Mucosa of rectum (tissue), 2 donors: ENCODE measurements at regions not wholly inside any gene's neighbourhood (a gene's known extent, or its start where the extent isn't known, plus 50 kb on each side); places are given as distances from the start of the nearest gene placed in this dataset.

Experiments
- H3K27ac ChIP-seq, 2 donors: one replicate each; pipeline ENCODE4 v1.7.0; 2013; ENCODE audit warnings: inconsistent platforms in 2 of 2, low read depth in 2 of 2, low read length in 2 of 2
- H3K27me3 ChIP-seq, 2 donors: one replicate each; pipeline ENCODE4 v1.7.0; 2013; ENCODE audit warnings: low read length in 2 of 2; ENCODE audit not compliant: control insufficient read depth in 2 of 2, insufficient read depth in 2 of 2
- H3K36me3 ChIP-seq, 2 donors: one replicate each; pipeline ENCODE4 v1.7.0; 2013; ENCODE audit warnings: low read length in 2 of 2; ENCODE audit not compliant: control insufficient read depth in 2 of 2, insufficient read depth in 2 of 2
- H3K4me1 ChIP-seq, 2 donors: one replicate each; pipeline ENCODE4 v1.7.0; 2013; ENCODE audit warnings: low read length in 2 of 2, mild to moderate bottlenecking in 1 of 2; ENCODE audit not compliant: control insufficient read depth in 2 of 2, insufficient read depth in 2 of 2
- H3K4me3 ChIP-seq, 2 donors: one replicate each; pipeline ENCODE4 v1.7.0; 2013; ENCODE audit warnings: low read length in 2 of 2
- H3K9ac ChIP-seq, 2 donors: one replicate each; pipeline ENCODE4 v1.7.0; 2013; ENCODE audit warnings: low read length in 2 of 2, low read depth in 1 of 2, mild to moderate bottlenecking in 1 of 2
- H3K9me3 ChIP-seq, 2 donors: one replicate each; pipeline ENCODE4 v1.7.0; 2013; ENCODE audit warnings: low read length in 2 of 2; ENCODE audit not compliant: control insufficient read depth in 2 of 2
- donor health status: healthy.
- donor health status: Normal muscosa, but diverticular disease.

DNA sequence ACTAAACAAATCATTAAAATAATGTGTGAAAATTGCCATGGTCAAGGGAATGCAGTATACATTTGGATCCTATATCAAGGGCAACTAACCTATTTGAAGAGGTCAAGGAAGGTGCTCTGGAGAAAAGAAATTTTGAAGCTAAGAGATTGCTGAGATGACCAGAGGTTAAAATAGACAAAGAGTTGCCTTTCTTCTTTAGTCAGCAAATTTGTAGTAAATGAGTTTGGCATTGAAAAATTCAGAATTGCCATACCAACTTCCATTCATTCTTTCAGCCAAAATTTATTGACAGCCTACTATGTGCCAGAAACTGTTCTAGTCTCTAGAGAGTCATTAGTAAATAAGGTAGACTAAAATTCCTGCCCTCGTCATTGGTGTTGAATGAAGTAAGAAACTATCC lies 396.2 kb downstream of the BCL11A start:
- Histone ChIP-seq H3K27me3 (no peaks in the 10 kb centered on the region), H3K9me3 (peaks cover 0 to 3% of the 10 kb centered on the region in 2 donors), H3K27ac (no peak overlapping the region), H3K9ac (no peak overlapping the region), H3K4me1 (no peaks in the 10 kb centered on the region), H3K4me3 (no peak overlapping the region), H3K36me3 (no peaks in the 10 kb centered on the region)

DNA sequence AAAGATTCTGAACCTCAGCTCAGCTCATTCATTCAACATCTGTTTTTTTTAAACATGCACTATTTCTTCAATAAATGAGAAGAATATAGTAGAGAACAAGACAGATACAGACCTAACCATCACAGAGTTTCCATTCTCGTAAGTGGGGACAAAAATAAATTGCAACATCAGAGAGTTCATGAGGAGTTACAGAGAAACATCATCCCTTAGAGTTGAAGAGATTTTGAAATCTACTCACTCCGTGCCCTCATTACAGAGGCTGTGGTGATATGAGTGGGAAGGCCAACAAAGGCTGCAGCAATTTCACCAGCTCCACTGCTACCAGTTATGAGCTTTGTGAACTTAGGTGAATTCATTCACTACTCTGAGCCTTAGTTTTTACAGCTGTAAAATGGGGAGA lies 399.3 kb downstream of the BCL11A start:
- Histone ChIP-seq H3K9me3 (peaks cover 0 to 3% of the 10 kb centered on the region in 2 donors), H3K4me3 (no peak overlapping the region), H3K27ac (no peak overlapping the region), H3K9ac (no peak overlapping the region), H3K4me1 (no peaks in the 10 kb centered on the region), H3K27me3 (no peaks in the 10 kb centered on the region), H3K36me3 (no peaks in the 10 kb centered on the region)

DNA sequence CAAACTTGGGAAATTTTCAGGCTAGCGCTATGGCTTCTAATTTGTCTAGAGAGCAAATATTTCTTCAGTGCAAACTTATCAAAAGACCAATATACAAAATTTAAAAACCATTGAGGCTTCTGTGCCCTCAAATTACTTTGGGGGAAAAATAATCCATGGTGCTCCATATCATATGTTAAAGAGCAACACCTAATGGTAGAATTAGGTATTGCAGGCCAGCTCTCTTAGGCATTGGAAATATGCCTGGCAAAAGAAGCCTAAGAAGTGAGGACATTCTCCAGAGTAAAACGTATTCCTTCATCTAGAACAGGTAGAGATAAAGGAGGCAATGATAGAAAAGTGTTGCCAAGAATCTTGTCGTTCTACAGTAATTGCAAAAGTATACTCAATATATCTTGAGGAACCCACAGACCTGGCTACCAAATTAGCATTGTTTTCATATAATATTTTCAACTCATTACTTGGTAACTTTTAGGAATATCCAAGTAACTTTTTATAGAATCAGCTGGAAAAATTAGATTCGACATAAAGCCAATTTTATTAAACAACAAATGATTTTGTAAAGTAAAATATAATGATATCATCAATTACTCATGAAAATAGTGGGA lies 401.1 kb downstream of the BCL11A start:
- H3K4me1 ChIP-seq: no peaks in the 10 kb centered on the region
- H3K9me3 ChIP-seq: peaks cover 0 to 3% of the 10 kb centered on the region in 2 donors
- no peaks in the 10 kb centered on the region for H3K36me3 ChIP-seq
- no peak overlapping the region for H3K4me3 ChIP-seq
- no peak overlapping the region for H3K9ac ChIP-seq
- H3K27me3 ChIP-seq: no peaks in the 10 kb centered on the region
- H3K27ac ChIP-seq: no peak overlapping the region

GRCh38 chr2:60149176-60149575 lies 404.3 kb downstream of the BCL11A start:
- no peak overlapping the region for H3K4me3 ChIP-seq
- no peaks in the 10 kb centered on the region for H3K27me3 ChIP-seq
- H3K27ac ChIP-seq: no peak overlapping the region
- peaks cover 0 to 3% of the 10 kb centered on the region in 2 donors for H3K9me3 ChIP-seq
- no peaks in the 10 kb centered on the region for H3K36me3 ChIP-seq
- no peak overlapping the region for H3K9ac ChIP-seq
- H3K4me1 ChIP-seq: no peaks in the 10 kb centered on the region

DNA sequence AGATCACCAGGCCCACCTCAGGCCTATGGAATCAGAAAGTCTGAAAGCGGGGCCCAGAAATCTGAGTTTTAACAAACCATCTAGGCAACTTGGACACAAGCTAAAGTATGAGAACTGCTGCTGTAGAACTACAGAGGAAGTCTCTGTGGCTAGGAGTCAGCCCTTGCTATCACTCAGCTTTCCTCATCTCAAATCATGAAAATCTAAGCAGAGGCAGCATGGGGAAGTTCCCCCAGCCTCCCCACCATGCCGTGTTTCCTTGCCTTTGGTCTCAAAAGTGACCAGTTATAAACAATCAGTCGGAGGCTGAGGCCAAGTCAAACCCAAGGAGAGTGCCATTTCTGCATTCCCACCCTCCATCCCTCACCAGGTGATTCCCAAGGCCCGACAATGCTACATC lies 404.7 kb downstream of the BCL11A start:
- Histone ChIP-seq H3K36me3 (no peaks in the 10 kb centered on the region), H3K27ac (no peak overlapping the region), H3K4me3 (no peak overlapping the region), H3K9me3 (peaks cover 0 to 3% of the 10 kb centered on the region in 2 donors), H3K4me1 (no peaks in the 10 kb centered on the region), H3K9ac (no peak overlapping the region), H3K27me3 (no peaks in the 10 kb centered on the region)

DNA sequence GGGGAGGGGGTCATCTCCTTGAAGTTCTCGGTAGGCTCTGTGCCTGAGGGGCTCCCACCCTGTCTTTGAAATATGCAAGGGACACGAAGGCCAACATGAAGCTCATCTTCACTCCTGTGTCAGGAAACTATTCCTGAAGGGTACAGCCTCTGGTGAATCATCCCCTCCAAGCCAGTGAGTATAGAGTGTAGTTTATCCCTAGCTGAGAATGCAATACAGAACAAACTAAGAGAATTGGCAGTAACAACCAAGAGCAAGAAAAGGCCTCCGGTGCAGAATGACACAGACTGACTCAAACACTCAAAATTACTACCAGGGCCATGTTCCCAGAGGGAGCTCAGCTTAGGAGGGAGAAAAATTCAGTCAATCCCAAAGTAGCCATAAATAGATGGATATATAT lies 413.3 kb downstream of the BCL11A start:
- H3K27me3 ChIP-seq: no peaks in the 10 kb centered on the region
- no peak overlapping the region for H3K27ac ChIP-seq
- H3K4me3 ChIP-seq: no peak overlapping the region
- no peaks in the 10 kb centered on the region for H3K36me3 ChIP-seq
- H3K9ac ChIP-seq: no peak overlapping the region
- no peaks in the 10 kb centered on the region for H3K4me1 ChIP-seq
- no peaks in the 10 kb centered on the region for H3K9me3 ChIP-seq

- no peak overlapping the region for H3K4me3 ChIP-seq
- H3K27ac ChIP-seq: no peak overlapping the region
- no peak overlapping the region for H3K9ac ChIP-seq
- H3K9me3 ChIP-seq: no peaks in the 10 kb centered on the region
- H3K27me3 ChIP-seq: no peaks in the 10 kb centered on the region
- H3K36me3 ChIP-seq: no peaks in the 10 kb centered on the region
- no peaks in the 10 kb centered on the region for H3K4me1 ChIP-seq
Measured at GRCh38 chr2:60136913-60137312, 416.5 kb downstream of the BCL11A start.

DNA sequence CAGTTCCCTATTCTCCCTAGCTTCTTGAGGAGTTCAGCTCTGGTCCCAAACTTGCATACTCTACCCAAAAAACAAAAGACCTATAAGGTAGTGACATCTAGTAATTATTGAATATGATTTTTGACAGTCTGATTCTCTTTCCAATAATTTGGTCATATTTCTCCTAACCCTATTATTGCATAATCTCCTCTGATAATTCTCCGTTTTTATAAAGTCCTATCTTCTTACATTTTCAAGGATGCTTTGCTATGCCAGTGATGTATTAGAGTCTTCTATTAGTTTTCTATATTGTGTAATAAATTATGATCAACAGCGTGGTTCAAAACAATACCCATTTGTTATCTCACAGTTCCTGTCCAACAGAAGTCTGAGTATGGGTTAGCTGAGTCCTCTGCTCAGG lies 426.3 kb downstream of the BCL11A start:
- H3K27ac ChIP-seq: no peak overlapping the region
- H3K4me1 ChIP-seq: no peaks in the 10 kb centered on the region
- no peaks in the 10 kb centered on the region for H3K9me3 ChIP-seq
- no peaks in the 10 kb centered on the region for H3K27me3 ChIP-seq
- H3K4me3 ChIP-seq: no peak overlapping the region
- H3K9ac ChIP-seq: no peak overlapping the region
- no peaks in the 10 kb centered on the region for H3K36me3 ChIP-seq

DNA sequence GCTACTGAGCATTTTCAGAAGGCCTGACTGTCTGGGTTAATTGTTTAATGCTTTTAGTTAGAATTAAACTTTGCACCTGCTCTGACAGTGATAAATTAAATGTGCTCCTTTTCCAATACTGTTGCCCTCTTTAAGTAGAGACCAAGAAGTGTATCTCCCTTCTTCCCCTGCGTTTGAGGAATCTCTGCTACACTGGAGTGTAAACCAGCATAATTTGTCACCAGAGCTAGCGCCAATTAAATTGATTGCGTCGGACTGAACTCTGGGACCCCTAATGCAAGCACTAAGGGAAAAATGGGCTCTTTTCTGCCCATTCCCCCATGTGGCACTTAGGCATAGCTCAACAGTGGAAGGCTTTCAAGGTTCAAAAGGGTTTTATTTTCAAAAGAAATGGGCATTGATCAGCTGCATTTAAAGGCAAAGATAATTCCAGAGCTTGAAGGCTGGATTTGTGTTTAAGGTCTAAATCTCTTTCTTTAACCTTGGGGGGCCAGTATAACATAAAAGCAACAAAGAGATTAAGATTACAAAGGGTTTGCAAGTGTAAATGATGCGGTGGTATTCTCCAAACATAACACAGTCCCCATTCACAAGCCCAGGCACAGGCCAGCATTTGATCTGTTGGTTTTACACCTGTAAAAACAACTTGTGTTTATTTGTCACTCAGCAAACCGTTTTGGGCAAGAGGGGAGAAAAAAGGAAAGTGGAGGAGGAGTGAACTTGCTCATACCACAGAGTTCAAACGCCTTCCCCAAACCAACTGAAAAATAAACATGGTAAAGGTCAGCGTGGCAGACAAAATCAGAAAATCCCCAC lies 427.6 kb downstream of the BCL11A start:
- Histone ChIP-seq H3K36me3 (no peaks in the 10 kb centered on the region), H3K27me3 (no peaks in the 10 kb centered on the region), H3K9ac (no peak overlapping the region), H3K9me3 (no peaks in the 10 kb centered on the region), H3K4me1 (no peaks in the 10 kb centered on the region), H3K27ac (no peak overlapping the region), H3K4me3 (no peak overlapping the region)

- H3K4me1 ChIP-seq: no peaks in the 10 kb centered on the region
- H3K9me3 ChIP-seq: no peaks in the 10 kb centered on the region
- no peaks in the 10 kb centered on the region for H3K27me3 ChIP-seq
- no peak overlapping the region for H3K27ac ChIP-seq
- no peak overlapping the region for H3K4me3 ChIP-seq
- no peaks in the 10 kb centered on the region for H3K36me3 ChIP-seq
- no peak overlapping the region for H3K9ac ChIP-seq
Measured at GRCh38 chr2:60119778-60120177, 433.7 kb downstream of the BCL11A start.
